Loucy (cell line): ENCODE measurements at regions not wholly inside any gene's neighbourhood (a gene's known extent, or its start where the extent isn't known, plus 50 kb on each side); places are given as distances from the start of the nearest gene placed in this dataset.

Source experiments
- EZH2phosphoT487 ChIP-seq: fragments of 200-600 bp; IDR thresholded peaks from 2 replicates; pipeline ENCODE4 v1.6.1; 2018; ENCODE audit warnings: antibody characterized with exemption, mild to moderate bottlenecking, moderate library complexity, borderline replicate concordance
- TF ChIP-seq, protein P1 (sequence below): fragments of 200-600 bp; sonication (generic); conservative IDR thresholded peaks from 2 replicates; pipeline ENCODE4 v1.5.1; 2014; ENCODE audit warnings: mild to moderate bottlenecking, antibody characterized with exemption, low read length

GRCh38 chr19:31500946-31501345 is 151.7 kb upstream of the TSHZ3 start:
- TF ChIP-seq, protein P1, sequence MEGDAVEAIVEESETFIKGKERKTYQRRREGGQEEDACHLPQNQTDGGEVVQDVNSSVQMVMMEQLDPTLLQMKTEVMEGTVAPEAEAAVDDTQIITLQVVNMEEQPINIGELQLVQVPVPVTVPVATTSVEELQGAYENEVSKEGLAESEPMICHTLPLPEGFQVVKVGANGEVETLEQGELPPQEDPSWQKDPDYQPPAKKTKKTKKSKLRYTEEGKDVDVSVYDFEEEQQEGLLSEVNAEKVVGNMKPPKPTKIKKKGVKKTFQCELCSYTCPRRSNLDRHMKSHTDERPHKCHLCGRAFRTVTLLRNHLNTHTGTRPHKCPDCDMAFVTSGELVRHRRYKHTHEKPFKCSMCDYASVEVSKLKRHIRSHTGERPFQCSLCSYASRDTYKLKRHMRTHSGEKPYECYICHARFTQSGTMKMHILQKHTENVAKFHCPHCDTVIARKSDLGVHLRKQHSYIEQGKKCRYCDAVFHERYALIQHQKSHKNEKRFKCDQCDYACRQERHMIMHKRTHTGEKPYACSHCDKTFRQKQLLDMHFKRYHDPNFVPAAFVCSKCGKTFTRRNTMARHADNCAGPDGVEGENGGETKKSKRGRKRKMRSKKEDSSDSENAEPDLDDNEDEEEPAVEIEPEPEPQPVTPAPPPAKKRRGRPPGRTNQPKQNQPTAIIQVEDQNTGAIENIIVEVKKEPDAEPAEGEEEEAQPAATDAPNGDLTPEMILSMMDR: no peak
- no peak for TF ChIP-seq EZH2phosphoT487
